SJCRH30 (cell line): ENCODE measurements at regions not wholly inside any gene's neighbourhood (a gene's known extent, or its start where the extent isn't known, plus 50 kb on each side); places are given as distances from the start of the nearest gene placed in this dataset.
A peak's percentile ranks its signal among the peaks of the same experiment; 100 is the strongest.
"Not testable (repeated sequence)": the region's sequence is repeated elsewhere in the genome, so short reads cannot be mapped to it uniquely, and the experiment has no call there.

ENCODE experiments used
- DNase-seq, 2 experiments: peaks; one replicate each; pipeline ENCODE4 v3.0.0-alpha.2; 2015 to 2020
- H3K27ac ChIP-seq: fragments of 250-450 bp; sonication (Bioruptor Pico); 2 replicates; pipeline ENCODE4 v1.5.1; 2020; ENCODE audit warnings: mild to moderate bottlenecking, moderate library complexity
- H3K27me3 ChIP-seq: fragments of 250-450 bp; sonication (Bioruptor Pico); 2 replicates; pipeline ENCODE4 v1.5.1; 2020; ENCODE audit warnings: mild to moderate bottlenecking, moderate library complexity
- H3K36me3 ChIP-seq: fragments of 250-450 bp; sonication (Bioruptor Pico); 2 replicates; pipeline ENCODE4 v1.5.1; 2020; ENCODE audit warnings: mild to moderate bottlenecking, moderate library complexity
- H3K4me1 ChIP-seq: fragments of 250-450 bp; sonication (Bioruptor Pico); 2 replicates; pipeline ENCODE4 v1.5.1; 2020; ENCODE audit warnings: mild to moderate bottlenecking, moderate library complexity
- H3K4me3 ChIP-seq: fragments of 250-450 bp; sonication (Bioruptor Pico); 2 replicates; pipeline ENCODE4 v1.5.1; 2020; ENCODE audit warnings: mild to moderate bottlenecking, moderate library complexity
- H3K9me3 ChIP-seq: fragments of 250-450 bp; sonication (Bioruptor Pico); replicated peaks from 2 replicates; pipeline ENCODE4 v1.5.1; 2020; ENCODE audit warnings: mild to moderate bottlenecking, moderate library complexity

DNA sequence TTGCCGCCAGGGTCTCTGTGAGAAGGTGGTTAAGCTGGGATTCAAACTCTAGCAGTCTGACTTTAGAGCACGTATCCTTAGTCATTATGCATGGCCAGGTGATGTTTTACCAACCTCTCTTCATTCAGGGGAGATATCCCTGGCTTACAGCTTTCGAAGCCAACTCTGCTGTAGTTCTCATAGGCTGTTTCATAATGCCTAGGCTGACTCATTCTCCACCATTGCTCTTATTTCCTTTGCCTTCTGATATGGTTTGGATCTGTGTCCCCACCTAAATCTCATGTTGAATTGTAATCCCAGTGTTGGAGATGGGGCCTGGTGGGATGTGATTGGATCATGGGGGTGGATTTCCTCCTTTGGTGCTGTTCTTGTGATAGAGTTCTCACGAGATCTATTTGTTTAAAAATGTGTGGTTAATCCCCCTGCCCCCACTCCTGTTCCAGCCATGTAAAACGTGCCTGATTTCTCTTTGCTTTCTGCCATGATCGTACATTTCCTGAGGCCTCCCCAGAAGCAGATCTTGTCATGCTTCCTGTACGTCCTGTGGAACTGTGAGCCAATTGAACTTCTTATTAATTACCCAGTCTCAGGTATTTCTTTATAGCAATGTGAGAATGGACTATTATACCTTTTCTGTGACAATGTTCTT lies 94.6 kb upstream of the MAN1A1 start:
- no peak for DNase-seq
- Histone ChIP-seq H3K9me3 (0 out of 2 replicates have a peak, but pooled peaks cover 5% of the 10 kb centered on the region), H3K4me3 (no peak overlapping the region), H3K27ac (no peak overlapping the region), H3K4me1 (peaks cover 30% of the 10 kb centered on the region), H3K27me3 (no peaks in the 10 kb centered on the region), H3K36me3 (no peaks in the 10 kb centered on the region)

- Histone ChIP-seq H3K4me3 (no peak overlapping the region), H3K4me1 (peaks cover 30% of the 10 kb centered on the region), H3K27me3 (no peaks in the 10 kb centered on the region), H3K27ac (peak overlapping the region; percentile 66), H3K9me3 (0 out of 2 replicates have a peak, but pooled peaks cover 5% of the 10 kb centered on the region), H3K36me3 (no peaks in the 10 kb centered on the region)
- DNase-seq: peak; percentile 75 to 90
Observed at GRCh38 chr6:119442776-119443184, 93.2 kb upstream of the MAN1A1 start.

- Histone ChIP-seq H3K27ac (no peak overlapping the region), H3K4me3 (no peak overlapping the region), H3K36me3 (no peaks in the 10 kb centered on the region), H3K4me1 (peaks cover 22% of the 10 kb centered on the region), H3K9me3 (0 out of 2 replicates have a peak, but pooled peaks cover 5% of the 10 kb centered on the region), H3K27me3 (no peaks in the 10 kb centered on the region)
- no peak for DNase-seq
Observed at GRCh38 chr6:119440953-119441352, 91.4 kb upstream of the MAN1A1 start.

DNA sequence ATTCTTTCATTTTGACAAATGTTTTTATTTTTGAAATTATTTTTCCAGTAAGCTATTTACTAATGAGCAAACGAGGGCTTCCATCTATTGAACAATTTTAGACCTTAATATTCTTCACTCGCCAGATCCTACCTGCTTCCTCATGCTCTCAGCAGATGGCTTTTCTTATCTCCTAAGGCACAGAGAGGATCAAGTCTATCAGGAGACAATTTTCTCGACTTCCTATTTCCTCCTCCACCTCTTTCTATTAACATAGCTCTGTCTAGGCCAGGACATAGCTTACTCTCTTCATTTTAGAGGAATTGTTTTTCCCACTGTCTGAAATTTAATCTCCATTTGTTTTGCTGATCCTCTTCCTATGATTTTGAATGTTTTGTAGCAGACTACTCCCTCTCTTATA lies 87.0 kb upstream of the MAN1A1 start:
- no peak for DNase-seq
- Histone ChIP-seq H3K27ac (no peak overlapping the region), H3K4me1 (no peaks in the 10 kb centered on the region), H3K9me3 (no peaks in the 10 kb centered on the region), H3K4me3 (no peak overlapping the region), H3K36me3 (no peaks in the 10 kb centered on the region), H3K27me3 (no peaks in the 10 kb centered on the region)

- Histone ChIP-seq H3K4me1 (no peaks in the 10 kb centered on the region), H3K4me3 (no peak overlapping the region), H3K27ac (no peak overlapping the region), H3K27me3 (no peaks in the 10 kb centered on the region), H3K9me3 (no peaks in the 10 kb centered on the region), H3K36me3 (no peaks in the 10 kb centered on the region)
- no peak for DNase-seq
Observed at GRCh38 chr6:119431799-119432198, 82.2 kb upstream of the MAN1A1 start.

DNA sequence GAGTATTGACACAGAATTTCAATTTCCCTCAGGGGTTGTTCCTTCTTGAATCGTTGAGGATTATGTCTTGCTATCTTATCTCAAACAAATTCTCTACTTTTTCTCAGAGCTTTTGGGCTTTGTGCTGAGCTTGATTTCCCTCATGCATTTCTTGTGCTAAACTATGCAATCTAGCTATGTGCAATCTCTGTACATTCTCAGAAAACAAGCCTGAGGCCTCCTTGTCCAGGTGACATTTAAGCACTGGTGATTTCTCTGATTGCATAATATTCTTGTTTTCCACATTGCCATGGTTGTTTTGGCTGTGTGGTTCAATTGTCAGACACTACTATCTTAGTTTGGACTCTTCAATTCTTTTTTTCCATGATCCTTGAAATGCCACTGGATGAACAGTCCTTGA lies 81.2 kb upstream of the MAN1A1 start:
- Histone ChIP-seq H3K27me3 (no peaks in the 10 kb centered on the region), H3K4me3 (no peak overlapping the region), H3K4me1 (no peaks in the 10 kb centered on the region), H3K27ac (no peak overlapping the region), H3K9me3 (no peaks in the 10 kb centered on the region), H3K36me3 (no peaks in the 10 kb centered on the region)
- no peak for DNase-seq

GRCh38 chr6:119428633-119429032 lies 79.1 kb upstream of the MAN1A1 start:
- no peaks in the 10 kb centered on the region for H3K9me3 ChIP-seq
- H3K4me3 ChIP-seq: no peak overlapping the region
- H3K27me3 ChIP-seq: no peaks in the 10 kb centered on the region
- H3K27ac ChIP-seq: no peak overlapping the region
- H3K36me3 ChIP-seq: no peaks in the 10 kb centered on the region
- no peak for DNase-seq
- no peaks in the 10 kb centered on the region for H3K4me1 ChIP-seq

GRCh38 chr6:119426619-119427018 lies 77.1 kb upstream of the MAN1A1 start:
- H3K27me3 ChIP-seq: no peaks in the 10 kb centered on the region
- no peak overlapping the region for H3K4me3 ChIP-seq
- no peak overlapping the region for H3K27ac ChIP-seq
- H3K36me3 ChIP-seq: no peaks in the 10 kb centered on the region
- H3K4me1 ChIP-seq: no peaks in the 10 kb centered on the region
- DNase-seq: no peak
- no peaks in the 10 kb centered on the region for H3K9me3 ChIP-seq

DNA sequence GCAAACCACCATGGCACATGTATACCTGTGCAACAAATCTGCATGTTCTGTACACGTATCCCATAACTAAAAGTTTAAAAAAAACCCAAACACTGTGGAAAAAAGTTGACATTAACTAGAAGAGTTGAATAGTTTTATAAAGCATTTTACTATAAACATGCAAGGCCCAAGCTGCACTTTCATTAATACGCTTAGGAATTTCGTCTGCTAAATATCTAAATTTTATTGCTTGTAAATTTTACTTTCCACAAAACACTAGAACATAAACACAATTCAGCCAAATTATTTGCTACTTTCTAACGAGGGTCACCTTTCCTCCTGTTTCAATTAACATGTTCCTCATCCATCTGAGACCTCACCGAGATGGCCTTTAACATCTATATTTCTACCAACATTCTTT lies 74.4 kb upstream of the MAN1A1 start:
- H3K27ac ChIP-seq: no peak overlapping the region
- H3K36me3 ChIP-seq: no peaks in the 10 kb centered on the region
- no peaks in the 10 kb centered on the region for H3K4me1 ChIP-seq
- DNase-seq: no peak
- H3K27me3 ChIP-seq: no peaks in the 10 kb centered on the region
- no peaks in the 10 kb centered on the region for H3K9me3 ChIP-seq
- H3K4me3 ChIP-seq: no peak overlapping the region

DNA sequence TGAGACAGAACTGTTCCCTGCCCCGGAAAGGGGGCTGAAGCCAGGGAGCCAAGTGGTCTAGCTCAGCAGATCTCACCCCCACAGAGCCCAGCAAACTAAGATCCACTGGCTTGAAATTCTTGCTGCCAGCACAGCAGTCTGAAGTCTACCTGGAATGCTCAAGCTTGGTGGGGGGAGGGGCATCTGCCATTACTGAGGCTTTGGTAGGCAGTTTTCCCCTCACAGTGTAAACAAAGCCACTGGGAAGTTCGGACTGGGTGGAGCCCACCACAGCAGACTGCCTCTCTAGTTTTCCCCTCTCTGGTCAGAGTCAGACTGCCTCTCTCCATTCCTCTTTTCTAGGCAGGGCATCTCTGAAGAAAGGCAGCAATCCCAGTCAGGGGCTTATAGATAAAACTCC lies 68.5 kb upstream of the MAN1A1 start:
- not testable (repeated sequence) for H3K27me3 ChIP-seq, H3K36me3 ChIP-seq, H3K4me3 ChIP-seq, DNase-seq, H3K9me3 ChIP-seq, H3K27ac ChIP-seq, H3K4me1 ChIP-seq

- Histone ChIP-seq H3K4me1 (no peaks in the 10 kb centered on the region), H3K9me3 (no peaks in the 10 kb centered on the region), H3K27ac (no peak overlapping the region), H3K4me3 (no peak overlapping the region), H3K27me3 (no peaks in the 10 kb centered on the region), H3K36me3 (no peaks in the 10 kb centered on the region)
- no peak for DNase-seq
Observed at GRCh38 chr6:119407156-119407555, 57.6 kb upstream of the MAN1A1 start.

DNA sequence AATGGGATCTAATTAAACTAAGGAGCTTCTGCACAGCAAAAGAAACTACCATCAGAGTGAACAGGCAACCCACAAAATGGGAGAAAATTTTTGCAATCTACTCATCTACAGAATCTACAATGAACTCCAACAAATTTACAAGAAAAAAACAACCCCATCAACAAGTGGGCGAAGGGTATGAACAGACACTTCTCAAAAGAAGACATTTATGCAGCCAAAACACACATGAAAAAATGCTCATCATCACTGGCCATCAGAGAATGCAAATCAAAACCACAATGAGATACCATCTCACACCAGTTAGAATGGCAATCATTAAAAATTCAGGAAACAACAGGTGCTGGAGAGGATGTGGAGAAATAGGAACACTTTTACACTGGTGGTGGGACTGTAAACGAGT lies 55.6 kb upstream of the MAN1A1 start:
- not testable (repeated sequence) for H3K36me3 ChIP-seq, DNase-seq, H3K27ac ChIP-seq, H3K9me3 ChIP-seq, H3K4me3 ChIP-seq, H3K27me3 ChIP-seq, H3K4me1 ChIP-seq
